ENCODE measurements at regions not wholly inside any gene's neighbourhood (a gene's known extent, or its start where the extent isn't known, plus 50 kb on each side); places are given as distances from the start of the nearest gene placed in this dataset.

DNA sequence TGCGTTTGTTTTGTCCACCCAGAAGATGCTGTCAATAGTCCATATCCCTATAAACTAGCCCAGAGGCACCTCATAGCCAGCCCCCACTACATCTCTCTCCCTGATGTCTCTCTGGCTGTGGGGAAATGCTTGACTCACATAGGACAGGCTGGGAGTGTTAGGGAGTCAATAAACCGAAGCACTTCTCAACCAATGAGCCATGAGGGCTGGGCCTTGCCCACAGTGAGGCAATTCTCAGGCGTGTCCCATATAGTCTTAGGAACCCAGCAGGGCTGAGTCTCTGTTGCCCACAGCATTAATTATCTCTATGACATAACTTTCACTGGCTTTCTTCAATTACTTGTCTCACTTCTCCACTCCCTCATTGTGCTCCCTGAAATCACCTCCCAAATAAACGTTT lies 387.3 kb upstream of the CDH11 start:
- Histone ChIP-seq H3K36me3 (ENCODE audit: control insufficient read depth, insufficient read depth, low read length) (no peaks in the 10 kb centered on the region), H3K4me3 (ENCODE audit: low read depth, low read length) (no peak overlapping the region), H3K27me3 (ENCODE audit: control insufficient read depth, insufficient read depth, low read length) (no peaks in the 10 kb centered on the region), H3K9me3 (ENCODE audit: control insufficient read depth, insufficient read depth, low read length) (no peaks in the 10 kb centered on the region), H3K27ac (ENCODE audit: low read depth, low read length) (no peak overlapping the region), H3K4me1 (ENCODE audit: control insufficient read depth, insufficient read depth, low read length) (peaks cover 11% of the 10 kb centered on the region; the same call in 1 of the 2 replicates), H3K9ac (ENCODE audit: low read depth, low read length) (no peak overlapping the region)

GRCh38 chr16:65500919-65501318 lies 379.1 kb upstream of the CDH11 start:
- Histone ChIP-seq H3K27me3 (ENCODE audit: control insufficient read depth, insufficient read depth, low read length) (no peaks in the 10 kb centered on the region), H3K9ac (ENCODE audit: low read depth, low read length) (no peak overlapping the region), H3K4me1 (ENCODE audit: control insufficient read depth, insufficient read depth, low read length) (0 out of 2 replicates have a peak, but pooled peaks cover 5% of the 10 kb centered on the region), H3K27ac (ENCODE audit: low read depth, low read length) (no peak overlapping the region), H3K9me3 (ENCODE audit: control insufficient read depth, insufficient read depth, low read length) (no peaks in the 10 kb centered on the region), H3K36me3 (ENCODE audit: control insufficient read depth, insufficient read depth, low read length) (no peaks in the 10 kb centered on the region), H3K4me3 (ENCODE audit: low read depth, low read length) (no peak overlapping the region)

GRCh38 chr16:65500007-65500406 lies 378.1 kb upstream of the CDH11 start:
- Histone ChIP-seq H3K9me3 (ENCODE audit: control insufficient read depth, insufficient read depth, low read length) (no peaks in the 10 kb centered on the region), H3K36me3 (ENCODE audit: control insufficient read depth, insufficient read depth, low read length) (no peaks in the 10 kb centered on the region), H3K27me3 (ENCODE audit: control insufficient read depth, insufficient read depth, low read length) (no peaks in the 10 kb centered on the region), H3K9ac (ENCODE audit: low read depth, low read length) (no peak overlapping the region), H3K4me1 (ENCODE audit: control insufficient read depth, insufficient read depth, low read length) (peaks cover 9% of the 10 kb centered on the region; the same call in 1 of the 2 replicates), H3K27ac (ENCODE audit: low read depth, low read length) (no peak overlapping the region), H3K4me3 (ENCODE audit: low read depth, low read length) (no peak overlapping the region)

- Histone ChIP-seq H3K9me3 (ENCODE audit: control insufficient read depth, insufficient read depth, low read length) (no peaks in the 10 kb centered on the region), H3K27me3 (ENCODE audit: control insufficient read depth, insufficient read depth, low read length) (no peaks in the 10 kb centered on the region), H3K4me3 (ENCODE audit: low read depth, low read length) (no peak overlapping the region), H3K36me3 (ENCODE audit: control insufficient read depth, insufficient read depth, low read length) (no peaks in the 10 kb centered on the region), H3K27ac (ENCODE audit: low read depth, low read length) (no peak overlapping the region), H3K9ac (ENCODE audit: low read depth, low read length) (no peak overlapping the region), H3K4me1 (ENCODE audit: control insufficient read depth, insufficient read depth, low read length) (peaks cover 13% of the 10 kb centered on the region; the same call in 1 of the 2 replicates)
Observed at GRCh38 chr16:65499566-65499965, 377.7 kb upstream of the CDH11 start.

DNA sequence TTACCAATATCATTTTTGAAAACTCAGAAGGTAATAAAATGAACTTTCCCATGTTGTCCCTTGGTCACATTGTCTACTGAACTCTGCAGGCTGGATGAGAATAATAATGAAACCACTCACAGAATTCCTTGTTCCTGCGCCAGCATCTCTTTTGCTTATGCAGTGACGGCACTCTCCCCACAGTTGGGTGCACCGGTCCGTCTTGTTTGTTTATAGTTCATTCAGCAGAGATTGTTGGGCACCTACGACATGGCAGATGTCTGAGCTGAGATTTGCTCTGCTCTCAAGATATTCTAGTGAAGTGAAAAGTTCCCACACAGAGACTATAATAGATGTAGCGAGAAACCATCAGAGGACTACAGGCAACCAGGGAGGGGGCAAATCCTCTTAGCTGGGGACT lies 375.7 kb upstream of the CDH11 start:
- Histone ChIP-seq H3K27ac (ENCODE audit: low read depth, low read length) (no peak overlapping the region), H3K36me3 (ENCODE audit: control insufficient read depth, insufficient read depth, low read length) (no peaks in the 10 kb centered on the region), H3K27me3 (ENCODE audit: control insufficient read depth, insufficient read depth, low read length) (no peaks in the 10 kb centered on the region), H3K9me3 (ENCODE audit: control insufficient read depth, insufficient read depth, low read length) (no peaks in the 10 kb centered on the region), H3K9ac (ENCODE audit: low read depth, low read length) (no peak overlapping the region), H3K4me1 (ENCODE audit: control insufficient read depth, insufficient read depth, low read length) (peaks cover 22% of the 10 kb centered on the region; the same call in 1 of the 2 replicates), H3K4me3 (ENCODE audit: low read depth, low read length) (no peak overlapping the region)

DNA sequence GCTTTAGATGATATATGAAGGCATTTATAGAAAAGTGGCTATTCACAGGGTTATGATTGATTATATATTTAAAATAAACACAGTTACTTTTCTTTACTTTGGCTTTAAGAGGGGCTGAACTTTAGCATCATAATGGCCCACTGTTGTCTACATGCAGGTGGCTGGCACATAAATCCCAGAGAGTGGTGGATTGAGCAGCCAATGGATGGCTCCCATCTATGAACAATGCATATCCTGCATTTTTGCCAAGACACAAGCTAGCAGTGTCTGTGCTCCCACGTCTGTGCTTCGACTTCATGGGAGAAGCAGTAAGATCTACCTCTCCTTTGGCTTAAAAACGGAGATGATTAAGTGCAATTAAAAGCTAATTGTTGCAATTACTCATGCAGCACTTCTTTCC lies 373.2 kb upstream of the CDH11 start:
- H3K27me3 ChIP-seq (ENCODE audit: control insufficient read depth, insufficient read depth, low read length) = no peaks in the 10 kb centered on the region
- H3K27ac ChIP-seq (ENCODE audit: low read depth, low read length) = no peak overlapping the region
- H3K4me1 ChIP-seq (ENCODE audit: control insufficient read depth, insufficient read depth, low read length) = peaks cover 17% of the 10 kb centered on the region; the same call in 1 of the 2 replicates
- no peaks in the 10 kb centered on the region for H3K36me3 ChIP-seq (ENCODE audit: control insufficient read depth, insufficient read depth, low read length)
- no peak overlapping the region for H3K4me3 ChIP-seq (ENCODE audit: low read depth, low read length)
- H3K9ac ChIP-seq (ENCODE audit: low read depth, low read length) = no peak overlapping the region
- no peaks in the 10 kb centered on the region for H3K9me3 ChIP-seq (ENCODE audit: control insufficient read depth, insufficient read depth, low read length)

GRCh38 chr16:65494609-65495008 lies 372.7 kb upstream of the CDH11 start:
- Histone ChIP-seq H3K36me3 (ENCODE audit: control insufficient read depth, insufficient read depth, low read length) (no peaks in the 10 kb centered on the region), H3K4me1 (ENCODE audit: control insufficient read depth, insufficient read depth, low read length) (peaks cover 17% of the 10 kb centered on the region; the same call in 1 of the 2 replicates), H3K9me3 (ENCODE audit: control insufficient read depth, insufficient read depth, low read length) (no peaks in the 10 kb centered on the region), H3K9ac (ENCODE audit: low read depth, low read length) (no peak overlapping the region), H3K27me3 (ENCODE audit: control insufficient read depth, insufficient read depth, low read length) (no peaks in the 10 kb centered on the region), H3K27ac (ENCODE audit: low read depth, low read length) (no peak overlapping the region), H3K4me3 (ENCODE audit: low read depth, low read length) (no peak overlapping the region)

GRCh38 chr16:65494080-65494479 lies 372.2 kb upstream of the CDH11 start:
- H3K27ac ChIP-seq (ENCODE audit: low read depth, low read length) = no peak overlapping the region
- no peak overlapping the region for H3K9ac ChIP-seq (ENCODE audit: low read depth, low read length)
- no peaks in the 10 kb centered on the region for H3K36me3 ChIP-seq (ENCODE audit: control insufficient read depth, insufficient read depth, low read length)
- peaks cover 17% of the 10 kb centered on the region; the same call in 1 of the 2 replicates for H3K4me1 ChIP-seq (ENCODE audit: control insufficient read depth, insufficient read depth, low read length)
- no peaks in the 10 kb centered on the region for H3K9me3 ChIP-seq (ENCODE audit: control insufficient read depth, insufficient read depth, low read length)
- no peaks in the 10 kb centered on the region for H3K27me3 ChIP-seq (ENCODE audit: control insufficient read depth, insufficient read depth, low read length)
- H3K4me3 ChIP-seq (ENCODE audit: low read depth, low read length) = no peak overlapping the region

GRCh38 chr16:65490286-65490685 lies 368.4 kb upstream of the CDH11 start:
- Histone ChIP-seq H3K9me3 (ENCODE audit: control insufficient read depth, insufficient read depth, low read length) (no peaks in the 10 kb centered on the region), H3K4me1 (ENCODE audit: control insufficient read depth, insufficient read depth, low read length) (peaks cover 15% of the 10 kb centered on the region; the same call in 1 of the 2 replicates), H3K27ac (ENCODE audit: low read depth, low read length) (no peak overlapping the region), H3K4me3 (ENCODE audit: low read depth, low read length) (no peak overlapping the region), H3K9ac (ENCODE audit: low read depth, low read length) (no peak overlapping the region), H3K27me3 (ENCODE audit: control insufficient read depth, insufficient read depth, low read length) (no peaks in the 10 kb centered on the region), H3K36me3 (ENCODE audit: control insufficient read depth, insufficient read depth, low read length) (no peaks in the 10 kb centered on the region)

- Histone ChIP-seq H3K4me1 (ENCODE audit: control insufficient read depth, insufficient read depth, low read length) (peaks cover 8% of the 10 kb centered on the region; the same call in 1 of the 2 replicates), H3K4me3 (ENCODE audit: low read depth, low read length) (no peak overlapping the region), H3K9me3 (ENCODE audit: control insufficient read depth, insufficient read depth, low read length) (no peaks in the 10 kb centered on the region), H3K27ac (ENCODE audit: low read depth, low read length) (no peak overlapping the region), H3K27me3 (ENCODE audit: control insufficient read depth, insufficient read depth, low read length) (no peaks in the 10 kb centered on the region), H3K36me3 (ENCODE audit: control insufficient read depth, insufficient read depth, low read length) (no peaks in the 10 kb centered on the region), H3K9ac (ENCODE audit: low read depth, low read length) (no peak overlapping the region)
Observed at GRCh38 chr16:65489531-65490023, 367.7 kb upstream of the CDH11 start.

DNA sequence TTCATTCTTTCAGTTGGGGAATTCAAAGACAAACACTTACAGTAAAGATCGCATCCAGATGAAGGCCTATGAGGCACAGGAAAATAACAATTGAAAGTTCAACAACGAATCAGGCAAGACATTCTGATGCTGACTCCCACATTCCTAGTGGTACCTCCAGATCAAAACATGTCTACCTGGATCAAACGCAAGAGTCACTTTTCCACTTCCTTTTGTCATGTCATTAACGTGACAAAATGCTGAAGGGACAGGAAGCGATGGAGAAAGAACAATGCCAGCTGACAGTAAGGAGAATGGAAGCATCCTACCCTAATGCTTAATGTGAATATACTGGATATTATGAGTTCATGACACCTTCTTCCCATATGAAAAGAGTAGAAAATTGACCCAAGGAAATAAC lies 365.4 kb upstream of the CDH11 start:
- Histone ChIP-seq H3K4me3 (ENCODE audit: low read depth, low read length) (no peak overlapping the region), H3K27ac (ENCODE audit: low read depth, low read length) (no peak overlapping the region), H3K9ac (ENCODE audit: low read depth, low read length) (no peak overlapping the region), H3K9me3 (ENCODE audit: control insufficient read depth, insufficient read depth, low read length) (no peaks in the 10 kb centered on the region), H3K4me1 (ENCODE audit: control insufficient read depth, insufficient read depth, low read length) (no peaks in the 10 kb centered on the region), H3K36me3 (ENCODE audit: control insufficient read depth, insufficient read depth, low read length) (no peaks in the 10 kb centered on the region), H3K27me3 (ENCODE audit: control insufficient read depth, insufficient read depth, low read length) (no peaks in the 10 kb centered on the region)

Data from HUES48 (cell line).